ENCODE measurements at regions not wholly inside any gene's neighbourhood (a gene's known extent, or its start where the extent isn't known, plus 50 kb on each side); places are given as distances from the start of the nearest gene placed in this dataset.

GRCh38 chr16:51818342-51818944 lies 667.4 kb upstream of the SALL1 start:
- ChIA-PET POLR2A (no interaction called here), CTCF (no interaction called here)

GRCh38 chr16:51816929-51817328 lies 665.9 kb upstream of the SALL1 start:
- ChIA-PET CTCF (no interaction called here), POLR2A (no interaction called here)

GRCh38 chr16:51815523-51815922 lies 664.5 kb upstream of the SALL1 start:
- POLR2A ChIA-PET = no interaction called here
- CTCF ChIA-PET = no interaction called here

GRCh38 chr16:51814617-51815016 lies 663.5 kb upstream of the SALL1 start:
- POLR2A ChIA-PET = no interaction called here
- CTCF ChIA-PET = no interaction called here

- POLR2A ChIA-PET = no interaction called here
- CTCF ChIA-PET = no interaction called here
Measured at GRCh38 chr16:51813609-51814008, 662.5 kb upstream of the SALL1 start.

GRCh38 chr16:51812945-51813344 lies 661.9 kb upstream of the SALL1 start:
- ChIA-PET POLR2A (no interaction called here), CTCF (no interaction called here)

GRCh38 chr16:51807551-51807950 lies 656.5 kb upstream of the SALL1 start:
- CTCF ChIA-PET = no interaction called here

GRCh38 chr16:51801635-51802034 lies 650.6 kb upstream of the SALL1 start:
- ChIA-PET POLR2A (no interaction called here), CTCF (no interaction called here)

More at GRCh38 chr16:51807551-51807950, 656.5 kb upstream of the SALL1 start:
- POLR2A ChIA-PET = no interaction called here

GRCh38 chr16:51797669-51798259 lies 646.7 kb upstream of the SALL1 start:
- CTCF ChIA-PET = no interaction called here
- POLR2A ChIA-PET = no interaction called here

GRCh38 chr16:51779240-51779639 lies 628.2 kb upstream of the SALL1 start:
- POLR2A ChIA-PET = no interaction called here
- CTCF ChIA-PET = no interaction called here

- POLR2A ChIA-PET = no interaction called here
- CTCF ChIA-PET = no interaction called here
Measured at GRCh38 chr16:51773071-51773890, 622.2 kb upstream of the SALL1 start.

GRCh38 chr16:51766739-51767138 lies 615.7 kb upstream of the SALL1 start:
- POLR2A ChIA-PET = no interaction called here
- CTCF ChIA-PET = no interaction called here

- POLR2A ChIA-PET = no interaction called here
- CTCF ChIA-PET = no interaction called here
Measured at GRCh38 chr16:51763072-51763661, 612.1 kb upstream of the SALL1 start.

- ChIA-PET CTCF (interaction anchor here (0.6 to 0.7 kb wide), 3 partner anchors 65 to 616 kb away, joined by 3 to 4 read pairs (median 3); no protein-coding TSS in a partner anchor), POLR2A (no interaction called here)
Measured at GRCh38 chr16:51762081-51762996, 611.3 kb upstream of the SALL1 start.

GRCh38 chr16:51761001-51761400 lies 609.9 kb upstream of the SALL1 start:
- POLR2A ChIA-PET = no interaction called here
- CTCF ChIA-PET = no interaction called here

- CTCF ChIA-PET = no interaction called here
Measured at GRCh38 chr16:51759999-51760398, 608.9 kb upstream of the SALL1 start.

GRCh38 chr16:51759329-51759728 lies 608.3 kb upstream of the SALL1 start:
- ChIA-PET CTCF (no interaction called here), POLR2A (no interaction called here)

More at GRCh38 chr16:51759999-51760398, 608.9 kb upstream of the SALL1 start:
- POLR2A ChIA-PET = no interaction called here

GRCh38 chr16:51757921-51758479 lies 606.9 kb upstream of the SALL1 start:
- POLR2A ChIA-PET = no interaction called here

GRCh38 chr16:51757505-51757904 lies 606.4 kb upstream of the SALL1 start:
- CTCF ChIA-PET = no interaction called here

More at GRCh38 chr16:51757921-51758479, 606.9 kb upstream of the SALL1 start:
- CTCF ChIA-PET = no interaction called here

GRCh38 chr16:51757124-51757470 lies 606.0 kb upstream of the SALL1 start:
- CTCF ChIA-PET = no interaction called here
- POLR2A ChIA-PET = no interaction called here

More at GRCh38 chr16:51757505-51757904, 606.4 kb upstream of the SALL1 start:
- POLR2A ChIA-PET = no interaction called here
